Ishikawa (cell line): ENCODE measurements at regions not wholly inside any gene's neighbourhood (a gene's known extent, or its start where the extent isn't known, plus 50 kb on each side); places are given as distances from the start of the nearest gene placed in this dataset.

Source experiments
- CEBPB ChIP-seq: IDR thresholded peaks from 2 replicates; pipeline ENCODE4 v1.6.1; 2012
- MAX ChIP-seq: IDR thresholded peaks from 2 replicates; pipeline ENCODE4 v1.6.1; 2012
- REST ChIP-seq: IDR thresholded peaks from 2 replicates; pipeline ENCODE4 v1.6.1; 2012; ENCODE audit warnings: low read depth, mild to moderate bottlenecking
- TCF12 ChIP-seq: IDR thresholded peaks from 2 replicates; pipeline ENCODE4 v1.6.1; 2012; ENCODE audit warnings: low read depth

- TF ChIP-seq REST (no peak), TCF12 (no peak), MAX (no peak), CEBPB (no peak)
Observed at GRCh38 chr13:34862716-34863115, 79.4 kb upstream of the NBEA start.
